ENCODE measurements at regions not wholly inside any gene's neighbourhood (a gene's known extent, or its start where the extent isn't known, plus 50 kb on each side); places are given as distances from the start of the nearest gene placed in this dataset.
"Not testable (repeated sequence)": the region's sequence is repeated elsewhere in the genome, so short reads cannot be mapped to it uniquely, and the experiment has no call there.

DNA sequence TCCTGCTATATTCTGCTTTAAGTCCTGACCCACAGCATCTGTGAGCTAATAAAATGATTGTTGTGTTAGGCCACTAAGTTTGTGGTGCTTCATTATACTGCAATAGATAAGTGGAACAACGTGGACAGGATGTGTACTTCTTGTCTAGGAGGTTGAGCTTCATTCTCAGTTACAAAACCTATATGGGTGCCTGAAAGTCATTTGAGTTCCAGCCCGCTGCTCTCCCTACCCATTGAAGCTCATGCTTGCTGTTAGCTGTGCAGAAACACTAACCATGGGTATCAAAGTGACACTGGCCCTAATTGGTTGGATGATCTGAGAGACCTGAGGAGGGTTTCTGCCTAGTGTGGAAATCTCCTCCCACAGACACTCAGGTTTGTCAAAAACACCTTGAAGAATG, 357.2 kb downstream of the PDCD6IP start:
- Histone ChIP-seq H3K27ac (no peak overlapping the region), H3K9me3 (no peaks in the 10 kb centered on the region), H3K4me1 (no peaks in the 10 kb centered on the region), H3K36me3 (no peaks in the 10 kb centered on the region), H3K27me3 (replicated peaks in 1 of 7) (no peaks in the 10 kb centered on the region), H3K4me3 (no peak overlapping the region)
- 55 to 73% (median 65%) methylated on average over 2 of the region's 2 CpGs for whole genome bisulfite sequencing, 5 donors
- no peak for DNase-seq
- TF ChIP-seq POLR2AphosphoS5 (IDR thresholded peaks at IDR 0.05): no peak
- TF ChIP-seq, protein P1, sequence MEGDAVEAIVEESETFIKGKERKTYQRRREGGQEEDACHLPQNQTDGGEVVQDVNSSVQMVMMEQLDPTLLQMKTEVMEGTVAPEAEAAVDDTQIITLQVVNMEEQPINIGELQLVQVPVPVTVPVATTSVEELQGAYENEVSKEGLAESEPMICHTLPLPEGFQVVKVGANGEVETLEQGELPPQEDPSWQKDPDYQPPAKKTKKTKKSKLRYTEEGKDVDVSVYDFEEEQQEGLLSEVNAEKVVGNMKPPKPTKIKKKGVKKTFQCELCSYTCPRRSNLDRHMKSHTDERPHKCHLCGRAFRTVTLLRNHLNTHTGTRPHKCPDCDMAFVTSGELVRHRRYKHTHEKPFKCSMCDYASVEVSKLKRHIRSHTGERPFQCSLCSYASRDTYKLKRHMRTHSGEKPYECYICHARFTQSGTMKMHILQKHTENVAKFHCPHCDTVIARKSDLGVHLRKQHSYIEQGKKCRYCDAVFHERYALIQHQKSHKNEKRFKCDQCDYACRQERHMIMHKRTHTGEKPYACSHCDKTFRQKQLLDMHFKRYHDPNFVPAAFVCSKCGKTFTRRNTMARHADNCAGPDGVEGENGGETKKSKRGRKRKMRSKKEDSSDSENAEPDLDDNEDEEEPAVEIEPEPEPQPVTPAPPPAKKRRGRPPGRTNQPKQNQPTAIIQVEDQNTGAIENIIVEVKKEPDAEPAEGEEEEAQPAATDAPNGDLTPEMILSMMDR (IDR thresholded peaks at IDR 0.05 in 8 of 11, conservative IDR thresholded peaks at IDR 0.05 in 3 of 11): no peak
- intact Hi-C loops (cut with DNase I; ENCODE audit: low total_unique reads): no loop called here

DNA sequence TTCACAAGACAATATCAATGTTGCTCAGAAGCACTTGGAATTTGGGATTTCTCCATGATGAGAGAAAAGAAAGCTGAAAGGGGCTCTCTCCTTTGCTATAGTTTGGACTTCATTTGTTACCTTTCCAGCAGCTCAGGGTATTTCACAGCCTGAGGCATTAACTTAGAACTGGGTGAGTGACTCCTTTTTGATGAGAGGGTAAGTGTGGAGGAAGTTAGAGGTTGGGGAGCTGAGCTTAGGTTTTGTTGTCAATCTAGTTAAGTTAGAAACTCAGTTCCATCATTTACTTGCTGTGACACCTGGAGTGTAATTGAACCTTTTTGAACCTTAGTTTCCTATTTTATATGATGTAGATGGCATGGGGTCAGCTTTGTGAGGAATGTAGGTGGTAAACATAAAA, 359.1 kb downstream of the PDCD6IP start:
- no peak for DNase-seq
- Histone ChIP-seq H3K27ac (no peak overlapping the region), H3K36me3 (no peaks in the 10 kb centered on the region)

DNA sequence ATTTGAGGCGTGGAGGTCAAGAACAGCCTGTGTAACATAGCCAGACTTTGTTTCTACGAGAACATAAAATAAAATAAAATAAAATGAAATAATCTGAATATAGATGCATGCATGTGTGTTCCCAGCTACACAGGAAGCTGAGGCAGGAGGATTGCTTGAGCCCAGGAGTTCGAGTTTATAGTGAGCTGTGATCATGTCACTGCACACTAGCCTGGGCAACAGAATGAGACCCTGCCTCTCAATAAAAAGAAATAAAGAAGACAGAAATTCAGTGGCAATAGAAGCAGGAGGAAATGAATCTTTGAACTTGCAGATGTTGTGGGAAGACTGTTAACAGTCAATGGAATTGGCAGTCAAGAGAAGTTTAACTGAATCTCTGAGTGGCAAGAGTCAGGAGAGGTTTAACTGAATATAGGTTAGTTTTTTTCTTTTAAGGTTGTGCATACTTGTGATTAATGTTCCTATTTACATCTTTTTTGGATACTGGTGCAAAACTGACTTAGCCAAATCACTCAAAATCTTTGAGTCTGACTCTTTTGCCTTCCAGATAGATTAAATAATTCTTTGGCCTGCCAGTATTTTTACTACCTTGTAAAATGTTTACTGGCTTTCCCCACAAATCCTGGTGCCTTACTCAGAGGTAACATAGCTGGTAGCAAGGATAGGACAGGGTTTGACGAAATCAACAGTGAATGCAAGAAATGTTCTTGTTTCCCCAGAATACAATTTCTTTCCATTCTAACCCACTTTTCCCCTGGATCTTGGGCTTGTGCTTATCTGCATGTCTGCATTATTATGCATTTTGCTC, 361.4 kb downstream of the PDCD6IP start:
- H3K27ac ChIP-seq: no peak overlapping the region
- no peaks in the 10 kb centered on the region for H3K27me3 ChIP-seq (replicated peaks in 1 of 7)
- H3K9me3 ChIP-seq: no peaks in the 10 kb centered on the region
- no peaks in the 10 kb centered on the region for H3K36me3 ChIP-seq
- no peaks in the 10 kb centered on the region for H3K4me1 ChIP-seq
- TF ChIP-seq POLR2AphosphoS5 (IDR thresholded peaks at IDR 0.05) (no peak), POLR2A (IDR thresholded peaks at IDR 0.05) (no peak)
- TF ChIP-seq, protein P1 (IDR thresholded peaks at IDR 0.05 in 8 of 11, conservative IDR thresholded peaks at IDR 0.05 in 3 of 11): no peak
- intact Hi-C loops (cut with DNase I; ENCODE audit: low total_unique reads): no loop called here
- no peak overlapping the region for H3K4me3 ChIP-seq
- DNase-seq: no peak
- 61 to 74% (median 68%) methylated on average over 4 of the region's 4 CpGs for WGBS, 5 donors

More for the DNA sequence above, 359.1 kb downstream of the PDCD6IP start:
- Histone ChIP-seq H3K27me3 (replicated peaks in 1 of 7) (no peaks in the 10 kb centered on the region), H3K4me3 (no peak overlapping the region), H3K4me1 (no peaks in the 10 kb centered on the region), H3K9me3 (no peaks in the 10 kb centered on the region)
- intact Hi-C loops (cut with DNase I; ENCODE audit: low total_unique reads): no loop called here
- TF ChIP-seq POLR2A (IDR thresholded peaks at IDR 0.05) (no peak), POLR2AphosphoS5 (IDR thresholded peaks at IDR 0.05) (no peak)
- TF ChIP-seq, protein P1 (IDR thresholded peaks at IDR 0.05 in 8 of 11, conservative IDR thresholded peaks at IDR 0.05 in 3 of 11): no peak

DNA sequence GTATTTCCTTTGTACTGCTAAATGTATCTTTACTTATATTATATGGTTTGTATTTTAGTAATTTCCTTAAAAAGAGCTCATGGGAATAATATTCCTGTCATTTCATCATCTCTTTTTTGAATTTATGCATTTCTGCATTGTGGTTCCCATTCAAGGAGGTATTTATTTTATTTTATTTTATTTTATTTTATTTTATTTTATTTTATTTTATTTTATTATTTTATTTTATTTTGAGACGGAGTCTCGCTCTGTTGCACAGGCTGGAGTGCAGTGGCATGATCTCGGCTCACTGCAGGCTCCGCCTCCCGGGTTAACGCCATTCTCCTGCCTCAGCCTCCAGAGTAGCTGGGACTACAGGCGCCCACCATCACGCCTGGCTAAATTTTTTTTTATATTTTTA, 371.2 kb downstream of the PDCD6IP start:
- H3K4me1 ChIP-seq; DNase-seq; H3K36me3 ChIP-seq; H3K4me3 ChIP-seq; H3K9me3 ChIP-seq; intact Hi-C loops (cut with DNase I; ENCODE audit: low total_unique reads); H3K27me3 ChIP-seq (replicated peaks in 1 of 7); H3K27ac ChIP-seq: not testable (repeated sequence)
- WGBS, 5 donors: 90 to 96% (median 95%) methylated on average over 8 of the region's 8 CpGs

DNA sequence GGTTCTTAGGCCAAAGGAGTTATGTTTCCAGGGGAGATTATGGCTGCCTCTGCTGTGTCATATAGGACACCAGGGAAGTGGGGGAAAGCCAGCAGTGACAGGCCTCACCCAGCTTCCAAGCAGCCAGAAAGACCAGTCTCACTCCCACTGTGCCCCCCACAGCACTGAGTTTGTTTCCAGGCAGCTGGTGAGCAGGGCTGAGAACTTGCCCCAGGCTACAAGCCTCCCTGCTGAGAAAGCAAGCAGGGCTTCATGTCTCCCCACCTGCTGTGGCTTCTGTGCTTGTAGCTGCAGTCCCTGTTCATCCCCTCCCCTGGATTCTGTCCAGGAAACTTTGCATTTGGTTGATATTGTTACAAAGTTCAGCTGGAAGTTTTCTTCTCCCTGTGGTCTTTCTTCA, 376.3 kb downstream of the PDCD6IP start:
- no peak for TF ChIP-seq POLR2AphosphoS5 (IDR thresholded peaks at IDR 0.05)
- TF ChIP-seq POLR2A (IDR thresholded peaks at IDR 0.05): no peak
- TF ChIP-seq, protein P1 (IDR thresholded peaks at IDR 0.05 in 8 of 11, conservative IDR thresholded peaks at IDR 0.05 in 3 of 11): no peak
- no peak for DNase-seq
- Histone ChIP-seq H3K27ac (no peak overlapping the region), H3K36me3 (no peaks in the 10 kb centered on the region), H3K4me1 (no peaks in the 10 kb centered on the region), H3K9me3 (peaks cover 0 to 2% (median 0%) of the 10 kb centered on the region in 8 donors), H3K4me3 (no peak overlapping the region), H3K27me3 (replicated peaks in 1 of 7) (no peaks in the 10 kb centered on the region)
- intact Hi-C loops (cut with DNase I; ENCODE audit: low total_unique reads): no loop called here

Measured in spleen (tissue), 11 donors.